A549 (cell line): ENCODE measurements at regions not wholly inside any gene's neighbourhood (a gene's known extent, or its start where the extent isn't known, plus 50 kb on each side); places are given as distances from the start of the nearest gene placed in this dataset.

ENCODE experiments used
- ATAC-seq, 2 experiments: fragments of 200-7000 bp in 1 of 2; fragments of >200 bp in 1 of 2; cut with Nextera tagmentation in 1 of 2; cut with Tn5 transposase in 1 of 2; 3 replicates each; pipeline versions ENCODE4 v1.8.0 to v1.9.1; 2018 to 2020; ENCODE audit warnings: mild to moderate bottlenecking in 1 of 2, moderate library complexity in 1 of 2
- CTCF ChIA-PET: fragments of 300-600 bp; sonication (Branson Sonifier 250); formaldehyde crosslinking; extraction: SDS; loops from one replicate; lab custom pipeline; 2021; ENCODE audit warnings: antibody characterized with exemption, inconsistent platforms; lab: Yijun Ruan, JAX
- POLR2A ChIA-PET: fragments of 350-600 bp; formaldehyde crosslinking; extraction: SDS; loops from one replicate; lab custom pipeline; 2021; ENCODE audit warnings: antibody characterized with exemption, inconsistent platforms; lab: Yijun Ruan, JAX
- DNase-seq, 2 experiments: peaks; one replicate each; pipeline versions ENCODE4 v3.0.0 to v3.0.0-alpha.2; 2011 to 2016; ENCODE audit warnings: low read depth in 1 of 2, low spot score in 1 of 2
- FAIRE-seq: peaks from 2 replicates; lab custom pipeline; 2011; peaks lifted over from hg19 to GRCh38; lab: Jason Lieb, UNC
- H3K27ac ChIP-seq, 2 experiments: fragments of >200 bp; sonication (Bioruptor Twin); formaldehyde crosslinking; 3 replicates each; pipeline ENCODE4 v1.5.1; 2016 to 2017
- H3K4me1 ChIP-seq: fragments of >200 bp; sonication (Bioruptor Twin); formaldehyde crosslinking; 3 replicates; pipeline ENCODE4 v1.6.1; 2016
- H3K4me2 ChIP-seq: fragments of >200 bp; sonication (Bioruptor Twin); formaldehyde crosslinking; 3 replicates; pipeline ENCODE4 v1.6.1; 2016
- H3K4me3 ChIP-seq: fragments of >200 bp; sonication (Bioruptor Twin); formaldehyde crosslinking; 3 replicates; pipeline ENCODE4 v1.5.1; 2016
- H3K9me3 ChIP-seq: fragments of >200 bp; sonication (Bioruptor Twin); formaldehyde crosslinking; 3 replicates; pipeline ENCODE4 v1.6.1; 2016
- BCL3 ChIP-seq: fragments of >200 bp; sonication (Bioruptor Twin); formaldehyde crosslinking; IDR thresholded peaks from 3 replicates; pipeline ENCODE4 v1.6.1; 2016
- CBX2 ChIP-seq: fragments of 200-600 bp; sonication (generic); IDR thresholded peaks from 2 replicates; pipeline ENCODE4 v1.6.1; 2016; ENCODE audit warnings: low read depth, mild to moderate bottlenecking, borderline replicate concordance
- CBX8 ChIP-seq: fragments of 200-600 bp; sonication (generic); IDR thresholded peaks from 2 replicates; pipeline ENCODE4 v1.6.1; 2016
- CHD4 ChIP-seq: fragments of 200-600 bp; sonication (generic); IDR thresholded peaks from 2 replicates; pipeline ENCODE4 v1.6.1; 2016; ENCODE audit warnings: antibody characterized with exemption, mild to moderate bottlenecking, borderline replicate concordance
- FOSB ChIP-seq: fragments of 250-450 bp; sonication (Bioruptor Pico); IDR thresholded peaks from 2 replicates; pipeline ENCODE4 v1.5.0; 2020; ENCODE audit warnings: mild to moderate bottlenecking, moderate library complexity
- FOSL2 ChIP-seq, 2 experiments: fragments of 450-650 bp in 1 of 2; fragments of >200 bp in 1 of 2; sonication (Bioruptor Twin) in 1 of 2; formaldehyde crosslinking; IDR thresholded peaks; 2 replicates each; pipeline versions ENCODE4 v1.5.0 to v1.6.1; 2016 to 2020; ENCODE audit warnings: mild to moderate bottlenecking in 1 of 2, moderate library complexity in 1 of 2
- HDAC2 ChIP-seq: fragments of 200-600 bp; sonication (generic); IDR thresholded peaks from 2 replicates; pipeline ENCODE4 v1.6.1; 2016
- HES2 ChIP-seq: fragments of >200 bp; sonication (Bioruptor Twin); formaldehyde crosslinking; IDR thresholded peaks from 2 replicates; pipeline ENCODE4 v1.6.1; 2016
- HEYL ChIP-seq: fragments of 250-450 bp; sonication (Bioruptor Pico); IDR thresholded peaks from 2 replicates; pipeline ENCODE4 v1.8.0; 2021; ENCODE audit warnings: mild to moderate bottlenecking, moderate library complexity
- HMGXB4 ChIP-seq: fragments of 250-450 bp; sonication (Bioruptor Pico); IDR thresholded peaks from 2 replicates; pipeline ENCODE4 v1.5.0; 2021; ENCODE audit warnings: mild to moderate bottlenecking, moderate library complexity, borderline replicate concordance
- HOXA7 ChIP-seq: fragments of 250-450 bp; sonication (Bioruptor Pico); IDR thresholded peaks from 2 replicates; pipeline ENCODE4 v1.5.0; 2020; ENCODE audit warnings: mild to moderate bottlenecking, moderate library complexity
- HOXB13 ChIP-seq: fragments of 250-450 bp; sonication (Bioruptor Pico); IDR thresholded peaks from 2 replicates; pipeline ENCODE4 v1.5.0; 2020; ENCODE audit warnings: low read depth, mild to moderate bottlenecking, moderate library complexity
- JUN ChIP-seq, 2 experiments: fragments of >200 bp; sonication (Bioruptor Twin); formaldehyde crosslinking; IDR thresholded peaks; 2 replicates in 1 of 2; 3 replicates in 1 of 2; pipeline ENCODE4 v1.6.1; 2016 to 2017
- JUNB ChIP-seq: fragments of >200 bp; sonication (Bioruptor Twin); formaldehyde crosslinking; IDR thresholded peaks from 2 replicates; pipeline ENCODE4 v1.6.1; 2016
- KDM5A ChIP-seq: fragments of 200-600 bp; sonication (generic); IDR thresholded peaks from 2 replicates; pipeline ENCODE4 v1.6.1; 2016; ENCODE audit warnings: antibody characterized with exemption, mild to moderate bottlenecking
- MAFK ChIP-seq: fragments of 450-650 bp; IDR thresholded peaks from 2 replicates; pipeline ENCODE4 v1.6.1; 2014; ENCODE audit not compliant: partially characterized antibody
- MAZ ChIP-seq: fragments of 150-350 bp; IDR thresholded peaks from 2 replicates; pipeline ENCODE4 v1.6.1; 2014; ENCODE audit warnings: antibody characterized with exemption, low read depth, low read length, borderline replicate concordance
- POLR2A ChIP-seq: IDR thresholded peaks from 2 replicates; pipeline ENCODE4 v1.6.1; 2012; ENCODE audit warnings: mild to moderate bottlenecking, low read length
- RAD21 ChIP-seq, 2 experiments: fragments of >200 bp in 1 of 2; sonication (Bioruptor Twin) in 1 of 2; formaldehyde crosslinking in 1 of 2; IDR thresholded peaks in 1 of 2; conservative IDR thresholded peaks in 1 of 2; 2 replicates in 1 of 2; 3 replicates in 1 of 2; pipeline ENCODE4 v1.6.1; 2012 to 2018; ENCODE audit warnings: inconsistent platforms in 1 of 2
- RARB ChIP-seq: fragments of 250-450 bp; sonication (Bioruptor Pico); IDR thresholded peaks from 2 replicates; pipeline ENCODE4 v1.8.0; 2021; ENCODE audit warnings: mild to moderate bottlenecking, moderate library complexity
- RFX5 ChIP-seq: fragments of 450-650 bp; IDR thresholded peaks from 2 replicates; pipeline ENCODE4 v1.7.1; 2014; ENCODE audit warnings: antibody characterized with exemption, mild to moderate bottlenecking, moderate library complexity
- TFCP2L1 ChIP-seq: fragments of 250-450 bp; sonication (Bioruptor Pico); IDR thresholded peaks from 2 replicates; pipeline ENCODE4 v1.5.0; 2021; ENCODE audit warnings: mild to moderate bottlenecking
- TP53 ChIP-seq: fragments of 250-450 bp; sonication (Bioruptor Pico); IDR thresholded peaks from 2 replicates; pipeline ENCODE4 v1.5.0; 2021; ENCODE audit warnings: mild to moderate bottlenecking, moderate library complexity
- ZNF302 ChIP-seq: fragments of 250-450 bp; sonication (Bioruptor Pico); IDR thresholded peaks from 2 replicates; pipeline ENCODE4 v1.9.0; 2021; ENCODE audit warnings: inconsistent platforms, mild to moderate bottlenecking, moderate library complexity
- ZSCAN20 ChIP-seq: fragments of 250-450 bp; sonication (Bioruptor Pico); IDR thresholded peaks from 2 replicates; pipeline ENCODE4 v1.8.0; 2022; ENCODE audit warnings: mild to moderate bottlenecking, moderate library complexity
- WGBS: methylation state at CpG from one replicate; pipeline ENCODE4 v1.1.6; 2017; ENCODE audit errors: missing lambda C conversion rate; 5-methylcytosine and 5-hydroxymethylcytosine counted together

GRCh38 chr21:32894321-32894720 is 122.8 kb upstream of the PAXBP1 start (continued):
- TF ChIP-seq MAFK = no peak
- no peak for TF ChIP-seq FOSB
- no peak for TF ChIP-seq CHD4
- no peak for TF ChIP-seq ZSCAN20 (CRISPR knock-in tag)

- no peak for FAIRE-seq
- no peaks in the 10 kb centered on the region for H3K9me3 ChIP-seq
- 14% methylated on average over 4 of the region's 4 CpGs for WGBS
- ATAC-seq = no peak
- no peak for TF ChIP-seq TP53 (CRISPR knock-in tag)
- TF ChIP-seq ZSCAN20 (CRISPR knock-in tag) = no peak
- no peak for TF ChIP-seq HES2
- TF ChIP-seq HOXA7 = no peak
- no peak for TF ChIP-seq MAZ
- no peak for TF ChIP-seq CBX8
- TF ChIP-seq HEYL (CRISPR knock-in tag) = no peak
- no peak for TF ChIP-seq TFCP2L1
- no peak for TF ChIP-seq RARB (CRISPR knock-in tag)
- no peak for TF ChIP-seq CBX2
- POLR2A ChIA-PET = no interaction called here
- H3K4me2 ChIP-seq = no peak overlapping the region
- H3K27ac ChIP-seq = no peak overlapping the region
- no peak for DNase-seq
- CTCF ChIA-PET = interaction anchor here (1.2 kb wide), 1 partner anchor 10 kb away, joined by 3 read pairs; no protein-coding TSS in a partner anchor
- H3K4me1 ChIP-seq = no peaks in the 10 kb centered on the region
- H3K4me3 ChIP-seq = no peak overlapping the region
Measured at GRCh38 chr21:32900814-32901213, 124.9 kb upstream of the OLIG2 start.

GRCh38 chr21:32907521-32907920 is 118.2 kb upstream of the OLIG2 start:
- FAIRE-seq = no peak
- no peak overlapping the region for H3K4me2 ChIP-seq
- POLR2A ChIA-PET = no interaction called here
- no peak overlapping the region for H3K4me3 ChIP-seq
- no peak for DNase-seq
- 3% methylated on average over 3 of the region's 3 CpGs for WGBS
- H3K9me3 ChIP-seq = no peaks in the 10 kb centered on the region
- no peaks in the 10 kb centered on the region for H3K4me1 ChIP-seq
- no peak overlapping the region for H3K27ac ChIP-seq
- CTCF ChIA-PET = no interaction called here
- TF ChIP-seq TFCP2L1 = no peak
- TF ChIP-seq RFX5 = no peak
- no peak for TF ChIP-seq MAZ
- no peak for TF ChIP-seq HMGXB4 (CRISPR knock-in tag)
- no peak for TF ChIP-seq FOSL2 (IDR thresholded peaks at IDR 0.05)
- TF ChIP-seq FOSL2 (CRISPR knock-in tag; IDR thresholded peaks at IDR 0.05) = no peak
- TF ChIP-seq FOSB = no peak
- no peak for TF ChIP-seq HDAC2
- TF ChIP-seq HOXB13 (CRISPR knock-in tag) = no peak
- no peak for TF ChIP-seq BCL3
- no peak for TF ChIP-seq ZNF302 (CRISPR knock-in tag)
- no peak for TF ChIP-seq JUN (IDR thresholded peaks at IDR 0.05)
- no peak for TF ChIP-seq KDM5A
- no peak for TF ChIP-seq MAFK
- TF ChIP-seq RAD21 (conservative IDR thresholded peaks at IDR 0.05 in 1 of 2, IDR thresholded peaks at IDR 0.05 in 1 of 2) = no peak
- TF ChIP-seq POLR2A = no peak
- TF ChIP-seq JUNB = no peak
- ATAC-seq = no peak
